GM19467 (cell line): ENCODE measurements at regions not wholly inside any gene's neighbourhood (a gene's known extent, or its start where the extent isn't known, plus 50 kb on each side); places are given as distances from the start of the nearest gene placed in this dataset.
"Not testable (repeated sequence)": the region's sequence is repeated elsewhere in the genome, so short reads cannot be mapped to it uniquely, and the experiment has no call there.

Experiments used
- ATAC-seq: cut with Tn5 transposase; IDR thresholded peaks from one replicate; pipeline ENCODE4 v1.9.1; 2021; ENCODE audit warnings: mild to moderate bottlenecking, moderate library complexity; ENCODE audit not compliant: unreplicated experiment

GRCh38 chr3:70743754-70744153, 431.3 kb upstream of the MDFIC2 start:
- ATAC-seq, result no peak

- no peak for ATAC-seq
Measured at GRCh38 chr3:70742081-70742480, 429.6 kb upstream of the MDFIC2 start.

GRCh38 chr3:70740872-70741271, 428.4 kb upstream of the MDFIC2 start:
- ATAC-seq, result no peak

- no peak for ATAC-seq
Measured at GRCh38 chr3:70740071-70740470, 427.6 kb upstream of the MDFIC2 start.

- ATAC-seq, result no peak
Measured at GRCh38 chr3:70738291-70738681, 425.8 kb upstream of the MDFIC2 start.

GRCh38 chr3:70737666-70738290, 425.3 kb upstream of the MDFIC2 start:
- ATAC-seq, result no peak

- ATAC-seq, result no peak
Measured at GRCh38 chr3:70736009-70736408, 423.6 kb upstream of the MDFIC2 start.

- ATAC-seq, result no peak
Measured at GRCh38 chr3:70734756-70735155, 422.3 kb upstream of the MDFIC2 start.

- ATAC-seq, result no peak
Measured at GRCh38 chr3:70731046-70731445, 418.6 kb upstream of the MDFIC2 start.

- ATAC-seq, result no peak
Measured at GRCh38 chr3:70729845-70730244, 417.4 kb upstream of the MDFIC2 start.

GRCh38 chr3:70728311-70728710, 415.9 kb upstream of the MDFIC2 start:
- no peak for ATAC-seq

GRCh38 chr3:70726961-70727360, 414.5 kb upstream of the MDFIC2 start:
- ATAC-seq, result no peak

GRCh38 chr3:70726096-70726938, 413.9 kb upstream of the MDFIC2 start:
- ATAC-seq, result no peak

GRCh38 chr3:70722018-70722417, 409.6 kb upstream of the MDFIC2 start:
- ATAC-seq, result no peak

- no peak for ATAC-seq
Measured at GRCh38 chr3:70716832-70717231, 404.4 kb upstream of the MDFIC2 start.

- ATAC-seq, result no peak
Measured at GRCh38 chr3:70712449-70713082, 400.1 kb upstream of the MDFIC2 start.

- no peak for ATAC-seq
Measured at GRCh38 chr3:70703305-70704102, 391.1 kb upstream of the MDFIC2 start.

GRCh38 chr3:70702132-70702531, 389.7 kb upstream of the MDFIC2 start:
- ATAC-seq, result no peak

GRCh38 chr3:70684701-70685100, 372.3 kb upstream of the MDFIC2 start:
- no peak for ATAC-seq

- not testable (repeated sequence) for ATAC-seq
Measured at GRCh38 chr3:70675810-70676209, 363.4 kb upstream of the MDFIC2 start.
